ENCODE measurements at regions not wholly inside any gene's neighbourhood (a gene's known extent, or its start where the extent isn't known, plus 50 kb on each side); places are given as distances from the start of the nearest gene placed in this dataset.

- WGBS, 2 donors = 58 to 74% methylated on average over 3 of the region's 3 CpGs
- Histone ChIP-seq H3K4me1 (no peaks in the 10 kb centered on the region), H3K27me3 (no peaks in the 10 kb centered on the region), H3K9me3 (no peaks in the 10 kb centered on the region), H3K27ac (no peak overlapping the region), H3K36me3 (no peaks in the 10 kb centered on the region), H3K4me3 (replicated peaks in 1 of 3) (no peak overlapping the region)
- no peak for TF ChIP-seq POLR2A (IDR thresholded peaks at IDR 0.05)
- TF ChIP-seq, protein P1, sequence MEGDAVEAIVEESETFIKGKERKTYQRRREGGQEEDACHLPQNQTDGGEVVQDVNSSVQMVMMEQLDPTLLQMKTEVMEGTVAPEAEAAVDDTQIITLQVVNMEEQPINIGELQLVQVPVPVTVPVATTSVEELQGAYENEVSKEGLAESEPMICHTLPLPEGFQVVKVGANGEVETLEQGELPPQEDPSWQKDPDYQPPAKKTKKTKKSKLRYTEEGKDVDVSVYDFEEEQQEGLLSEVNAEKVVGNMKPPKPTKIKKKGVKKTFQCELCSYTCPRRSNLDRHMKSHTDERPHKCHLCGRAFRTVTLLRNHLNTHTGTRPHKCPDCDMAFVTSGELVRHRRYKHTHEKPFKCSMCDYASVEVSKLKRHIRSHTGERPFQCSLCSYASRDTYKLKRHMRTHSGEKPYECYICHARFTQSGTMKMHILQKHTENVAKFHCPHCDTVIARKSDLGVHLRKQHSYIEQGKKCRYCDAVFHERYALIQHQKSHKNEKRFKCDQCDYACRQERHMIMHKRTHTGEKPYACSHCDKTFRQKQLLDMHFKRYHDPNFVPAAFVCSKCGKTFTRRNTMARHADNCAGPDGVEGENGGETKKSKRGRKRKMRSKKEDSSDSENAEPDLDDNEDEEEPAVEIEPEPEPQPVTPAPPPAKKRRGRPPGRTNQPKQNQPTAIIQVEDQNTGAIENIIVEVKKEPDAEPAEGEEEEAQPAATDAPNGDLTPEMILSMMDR (IDR thresholded peaks at IDR 0.05) = no peak
- intact Hi-C loops (cut with DNase I) = no loop called here
- no peak for DNase-seq
These were observed 411.4 kb upstream of the SGCD start for GRCh38 chr5:155915601-155916000.

GRCh38 chr5:155919126-155919525 lies 407.8 kb upstream of the SGCD start:
- no peak for DNase-seq
- H3K9me3 ChIP-seq = no peaks in the 10 kb centered on the region
- intact Hi-C loops (cut with DNase I) = no loop called here

GRCh38 chr5:155919725-155920124 lies 407.2 kb upstream of the SGCD start:
- H3K27ac ChIP-seq = no peak overlapping the region
- H3K9me3 ChIP-seq = no peaks in the 10 kb centered on the region
- TF ChIP-seq POLR2A (IDR thresholded peaks at IDR 0.05) = no peak
- TF ChIP-seq, protein P1 (IDR thresholded peaks at IDR 0.05) = no peak
- no peaks in the 10 kb centered on the region for H3K4me1 ChIP-seq
- no peaks in the 10 kb centered on the region for H3K36me3 ChIP-seq
- H3K27me3 ChIP-seq = no peaks in the 10 kb centered on the region
- DNase-seq = no peak
- H3K4me3 ChIP-seq (replicated peaks in 1 of 3) = no peak overlapping the region
- 86 to 94% methylated on average over 2 of the region's 2 CpGs for WGBS, 2 donors
- intact Hi-C loops (cut with DNase I) = no loop called here

More at GRCh38 chr5:155919126-155919525, 407.8 kb upstream of the SGCD start:
- Histone ChIP-seq H3K4me3 (replicated peaks in 1 of 3) (no peak overlapping the region), H3K36me3 (no peaks in the 10 kb centered on the region), H3K27me3 (no peaks in the 10 kb centered on the region), H3K4me1 (no peaks in the 10 kb centered on the region), H3K27ac (no peak overlapping the region)
- 78 to 83% methylated on average over 2 of the region's 2 CpGs for WGBS, 2 donors
- TF ChIP-seq, protein P1 (IDR thresholded peaks at IDR 0.05) = no peak
- no peak for TF ChIP-seq POLR2A (IDR thresholded peaks at IDR 0.05)

- H3K27me3 ChIP-seq = no peaks in the 10 kb centered on the region
These were observed 405.3 kb upstream of the SGCD start for GRCh38 chr5:155921621-155922020.

GRCh38 chr5:155923784-155924183 lies 403.2 kb upstream of the SGCD start:
- intact Hi-C loops (cut with DNase I) = no loop called here
- H3K9me3 ChIP-seq = no peaks in the 10 kb centered on the region
- H3K27ac ChIP-seq = no peak overlapping the region
- TF ChIP-seq, protein P1 (IDR thresholded peaks at IDR 0.05) = no peak
- TF ChIP-seq POLR2A (IDR thresholded peaks at IDR 0.05) = no peak
- no peaks in the 10 kb centered on the region for H3K36me3 ChIP-seq
- no peaks in the 10 kb centered on the region for H3K4me1 ChIP-seq
- 90 to 96% methylated on average over 1 of the region's 1 CpG for WGBS, 2 donors
- no peak overlapping the region for H3K4me3 ChIP-seq (replicated peaks in 1 of 3)
- H3K27me3 ChIP-seq = no peaks in the 10 kb centered on the region
- no peak for DNase-seq

More at GRCh38 chr5:155921621-155922020, 405.3 kb upstream of the SGCD start:
- no peaks in the 10 kb centered on the region for H3K36me3 ChIP-seq
- H3K9me3 ChIP-seq = no peaks in the 10 kb centered on the region
- TF ChIP-seq POLR2A (IDR thresholded peaks at IDR 0.05) = no peak
- TF ChIP-seq, protein P1 (IDR thresholded peaks at IDR 0.05) = no peak
- no peak overlapping the region for H3K4me3 ChIP-seq (replicated peaks in 1 of 3)
- no peaks in the 10 kb centered on the region for H3K4me1 ChIP-seq
- WGBS, 2 donors = 80 to 87% methylated on average over 3 of the region's 3 CpGs
- intact Hi-C loops (cut with DNase I) = no loop called here
- DNase-seq = no peak
- H3K27ac ChIP-seq = no peak overlapping the region
